ENCODE measurements at regions not wholly inside any gene's neighbourhood (a gene's known extent, or its start where the extent isn't known, plus 50 kb on each side); places are given as distances from the start of the nearest gene placed in this dataset.

- H3K4me2 ChIP-seq (ENCODE audit: control insufficient read depth, insufficient read depth), result peak overlapping the region; percentile 60
- ChIA-PET POLR2A (interaction anchor here (1.2 to 1.5 kb wide), 2 partner anchors 8 to 38 kb away, joined by 5 to 6 read pairs; no protein-coding TSS in a partner anchor), SMC1A (ENCODE audit: uncharacterized antibody, unreplicated experiment) (interaction anchor here (1.2 to 8.9 kb wide), 7 partner anchors 12 to 97 kb away, joined by 3 to 131 read pairs (median 9); no protein-coding TSS in a partner anchor), RAD21 (ENCODE audit: unreplicated experiment) (interaction anchor here (1.5 to 5.1 kb wide), 5 partner anchors 10 to 42 kb away, joined by 3 to 29 read pairs (median 12); no protein-coding TSS in a partner anchor), CTCF (interaction anchor here (0.6 to 1.7 kb wide), 6 partner anchors 19 to 113 kb away, joined by 3 to 6 read pairs (median 4); no protein-coding TSS in a partner anchor)
- no peaks in the 10 kb centered on the region; the same call in 2 of the 3 replicates for H3K9me3 ChIP-seq (replicated peaks; ENCODE audit: control insufficient read depth, insufficient read depth, low read length)
- H3K9ac ChIP-seq (ENCODE audit: control insufficient read depth, insufficient read depth, low read length), result no peak overlapping the region
- H3K79me2 ChIP-seq (ENCODE audit: control insufficient read depth, insufficient read depth, low read length), result no peaks in the 10 kb centered on the region
- BruUV-seq (replicated peaks), result no TSS peak
- FAIRE-seq (no peak), DNase-seq (ENCODE audit: low read depth, low spot score) (no peak), ATAC-seq (peak; percentile 20; the same call in 1 of the 3 replicates)
- no peaks in the 10 kb centered on the region for H3K27me3 ChIP-seq (replicated peaks in 1 of 2; ENCODE audit: control insufficient read depth in 2 of 2, insufficient read depth in 2 of 2, low read length in 1 of 2)
- intact Hi-C loops (cut with micrococcal nuclease; ENCODE audit: unreplicated experiment) (no loop called here), in situ Hi-C loops (cut with MboI) (no loop called here)
- no peak overlapping the region for H3K4me3 ChIP-seq
- peak overlapping the region; percentile 48 for H3K27ac ChIP-seq (ENCODE audit: control insufficient read depth, insufficient read depth)
- no peaks in the 10 kb centered on the region for H3K4me1 ChIP-seq (ENCODE audit: control insufficient read depth, insufficient read depth, low read length)
- 83% methylated on average over 2 of the region's 2 CpGs for WGBS (ENCODE audit: insufficient coverage, insufficient replicate concordance, low lambda C conversion rate, missing lambda C conversion rate)
- no peaks in the 10 kb centered on the region for H4K20me1 ChIP-seq (ENCODE audit: control insufficient read depth, insufficient read depth)
- H3K36me3 ChIP-seq (ENCODE audit: control insufficient read depth in 2 of 2, insufficient read depth in 2 of 2, low read length in 1 of 2), result no peaks in the 10 kb centered on the region
- peak overlapping the region; percentile 80 for H2AFZ ChIP-seq (ENCODE audit: control insufficient read depth, low read depth, low read length)
- TF ChIP-seq MEF2B (IDR thresholded peaks at IDR 0.05; ENCODE audit: partially characterized antibody, poor library complexity, severe bottlenecking) (no peak), CBX3 (IDR thresholded peaks at IDR 0.05; ENCODE audit: borderline replicate concordance, low read depth) (no peak), EED (IDR thresholded peaks at IDR 0.05; ENCODE audit: low read depth) (no peak), WRNIP1 (IDR thresholded peaks at IDR 0.05; ENCODE audit: borderline replicate concordance, low read depth, low read length) (no peak), CREB1 (IDR thresholded peaks at IDR 0.05; ENCODE audit: low read depth) (peak; percentile 47; the same call in 1 of the 2 replicates), PAX5 (IDR thresholded peaks at IDR 0.05; ENCODE audit: borderline replicate concordance, low read depth, low read length) (no peak), ZNF384 (IDR thresholded peaks at IDR 0.05; ENCODE audit: borderline replicate concordance, low read depth, low read length) (peak; percentile 59; the same call in 1 of the 2 replicates), ZSCAN29 (IDR thresholded peaks at IDR 0.05) (no peak), MYC (IDR thresholded peaks at IDR 0.05; ENCODE audit: insufficient read depth, insufficient read length, insufficient replicate concordance, low read length, severe bottlenecking) (no peak), ZNF622 (IDR thresholded peaks at IDR 0.05) (no peak), ZNF274 (IDR thresholded peaks at IDR 0.05; ENCODE audit: insufficient read depth, insufficient read length) (no peak), BHLHE40 (IDR thresholded peaks at IDR 0.05; ENCODE audit: borderline replicate concordance in 1 of 2, low read depth in 2 of 2, low read length in 1 of 2) (no peak), KAT2A (conservative IDR thresholded peaks at IDR 0.05; ENCODE audit: control insufficient read depth, low read depth, low read length) (no peak), BCLAF1 (IDR thresholded peaks at IDR 0.05) (no peak), E2F8 (IDR thresholded peaks at IDR 0.05; ENCODE audit: low read depth, partially characterized antibody) (no peak), NKRF (conservative IDR thresholded peaks at IDR 0.05) (no peak)
Observed at GRCh38 chr6:91442342-91442741, 855.5 kb upstream of the MAP3K7 start.

All from GM12878 (cell line).